HL-60 (cell line): ENCODE measurements at regions not wholly inside any gene's neighbourhood (a gene's known extent, or its start where the extent isn't known, plus 50 kb on each side); places are given as distances from the start of the nearest gene placed in this dataset.

Source experiments
- CTCF ChIP-seq: IDR thresholded peaks from one replicate; pipeline ENCODE4 v1.5.1; 2011; ENCODE audit warnings: low read length, control low read depth, inconsistent platforms; ENCODE audit not compliant: insufficient read depth
- GABPA ChIP-seq: IDR thresholded peaks from 2 replicates; pipeline ENCODE4 v1.6.1; 2012; ENCODE audit warnings: low read depth
- POLR2AphosphoS5 ChIP-seq: IDR thresholded peaks from 2 replicates; pipeline ENCODE4 v1.6.1; 2012; ENCODE audit warnings: low read depth
- REST ChIP-seq: IDR thresholded peaks from 2 replicates; pipeline ENCODE4 v1.6.1; 2012; ENCODE audit warnings: low read depth; ENCODE audit not compliant: insufficient replicate concordance
- SPI1 ChIP-seq: IDR thresholded peaks from 2 replicates; pipeline ENCODE4 v1.6.1; 2012; ENCODE audit warnings: low read depth, mild to moderate bottlenecking, borderline replicate concordance

GRCh38 chr9:113741886-113742854, 133.9 kb upstream of the ZNF618 start:
- no peak for TF ChIP-seq GABPA
- no peak for TF ChIP-seq CTCF
- no peak for TF ChIP-seq POLR2AphosphoS5
- no peak for TF ChIP-seq REST
- no peak for TF ChIP-seq SPI1
